ENCODE measurements at regions not wholly inside any gene's neighbourhood (a gene's known extent, or its start where the extent isn't known, plus 50 kb on each side); places are given as distances from the start of the nearest gene placed in this dataset.

DNA sequence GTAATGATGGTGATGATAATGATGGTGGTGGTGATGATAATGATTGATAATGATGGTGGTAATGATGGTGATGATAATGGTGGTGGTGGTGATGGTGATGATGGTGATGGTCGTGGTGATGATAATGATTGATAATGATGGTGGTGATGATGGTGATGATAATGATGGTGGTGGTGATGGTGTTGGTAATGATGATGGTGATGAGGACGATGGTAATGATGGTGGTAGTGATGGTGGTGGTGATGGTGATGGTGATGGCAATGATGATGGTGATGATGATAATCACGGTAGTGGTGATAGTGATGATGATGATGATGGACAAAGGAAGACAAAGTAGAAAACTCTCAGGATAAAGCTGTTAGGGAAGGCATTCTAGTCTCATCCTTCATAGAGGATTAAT lies 310.5 kb downstream of the MSX2 start:
- DNase-seq (ENCODE audit: low spot score) = no peak

DNA sequence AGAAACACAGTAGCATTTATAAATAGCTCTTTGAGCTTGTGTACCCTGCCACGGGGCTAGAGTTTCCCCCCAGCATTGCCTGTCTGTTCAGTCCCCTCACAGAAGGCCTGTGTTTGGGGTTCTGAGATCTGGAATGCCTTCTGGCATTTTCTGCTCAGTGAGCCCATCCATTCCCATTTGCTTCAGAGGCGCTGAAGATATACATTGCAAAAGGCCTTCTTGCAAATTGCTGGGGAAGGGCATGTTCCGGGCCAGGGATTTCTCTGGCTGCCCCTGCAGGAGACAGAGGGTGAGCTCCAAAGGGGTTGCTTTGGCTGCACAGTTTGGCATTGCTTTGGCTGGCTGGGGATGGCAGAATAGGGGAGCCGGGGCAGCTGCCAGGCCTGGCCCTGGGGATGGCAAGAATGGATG lies 308.4 kb downstream of the MSX2 start:
- DNase-seq (ENCODE audit: low spot score) = no peak

DNA sequence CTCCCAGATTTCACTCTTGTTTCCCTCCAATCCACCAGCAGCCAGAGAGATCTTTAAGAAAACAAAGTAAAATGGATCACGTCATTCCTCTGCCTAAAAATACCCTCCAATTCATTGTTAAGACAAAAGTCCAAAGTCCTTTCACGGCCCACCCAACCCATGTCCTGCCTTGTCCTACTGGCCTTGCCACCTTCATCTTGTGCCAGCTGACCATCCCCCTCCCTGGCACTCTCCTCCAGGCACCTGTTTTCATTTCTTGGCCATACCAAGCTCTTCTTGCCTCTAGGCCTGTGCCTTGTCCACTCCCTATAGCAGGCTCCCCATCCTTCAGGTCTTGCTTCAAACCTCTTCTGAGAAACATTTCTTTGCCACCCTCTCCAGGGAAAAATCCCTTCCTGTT lies 307.6 kb downstream of the MSX2 start:
- DNase-seq (ENCODE audit: low spot score) = no peak

DNA sequence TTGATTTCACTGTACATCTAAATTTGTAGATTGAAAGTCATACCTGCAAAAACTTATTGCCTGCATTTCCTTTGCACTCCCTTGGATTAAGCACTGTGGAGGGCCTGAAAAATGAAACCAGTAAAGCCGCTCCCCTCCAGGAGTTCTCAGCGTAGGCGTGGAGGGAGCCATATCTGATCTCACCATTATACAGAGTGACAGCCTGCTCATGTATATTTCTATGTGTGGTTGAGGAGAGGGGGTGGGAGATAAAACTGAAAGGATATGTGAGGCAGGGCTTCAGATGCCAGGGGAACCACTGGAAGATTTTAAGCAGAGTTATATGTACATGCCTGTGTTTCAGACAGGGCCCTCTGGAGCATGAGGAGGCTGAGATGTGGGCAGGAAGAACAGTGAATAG lies 303.0 kb downstream of the MSX2 start:
- DNase-seq (ENCODE audit: low spot score) = no peak

DNA sequence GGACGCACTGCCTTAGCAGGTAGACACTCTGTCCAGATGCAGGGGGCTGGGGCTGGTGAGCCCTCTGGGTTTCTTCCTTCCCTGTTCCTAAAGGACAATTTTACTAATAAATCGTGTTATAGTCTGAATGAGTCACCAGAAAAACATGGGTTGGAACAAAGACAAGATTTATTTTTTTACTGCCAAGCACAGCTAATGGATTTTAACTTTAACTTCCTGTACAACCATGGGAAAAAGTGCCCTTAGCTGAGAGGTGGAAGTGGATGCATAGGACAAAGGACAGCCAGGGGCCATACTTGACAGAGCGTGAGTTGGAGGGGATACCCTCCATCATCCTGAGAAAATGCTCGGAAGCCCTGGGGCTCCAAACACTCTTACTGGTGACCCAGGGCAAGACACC lies 300.7 kb downstream of the MSX2 start:
- no peak for DNase-seq (ENCODE audit: low spot score)

GRCh38 chr5:175021841-175022625 lies 297.7 kb downstream of the MSX2 start:
- DNase-seq (ENCODE audit: low spot score) = no peak

- no peak for DNase-seq (ENCODE audit: low spot score)
Observed at GRCh38 chr5:175021321-175021720, 296.9 kb downstream of the MSX2 start.

- DNase-seq (ENCODE audit: low spot score) = no peak
Observed at GRCh38 chr5:175015028-175015685, 290.8 kb downstream of the MSX2 start.

- DNase-seq (ENCODE audit: low spot score) = no peak
Observed at GRCh38 chr5:175013251-175013650, 288.9 kb downstream of the MSX2 start.

DNA sequence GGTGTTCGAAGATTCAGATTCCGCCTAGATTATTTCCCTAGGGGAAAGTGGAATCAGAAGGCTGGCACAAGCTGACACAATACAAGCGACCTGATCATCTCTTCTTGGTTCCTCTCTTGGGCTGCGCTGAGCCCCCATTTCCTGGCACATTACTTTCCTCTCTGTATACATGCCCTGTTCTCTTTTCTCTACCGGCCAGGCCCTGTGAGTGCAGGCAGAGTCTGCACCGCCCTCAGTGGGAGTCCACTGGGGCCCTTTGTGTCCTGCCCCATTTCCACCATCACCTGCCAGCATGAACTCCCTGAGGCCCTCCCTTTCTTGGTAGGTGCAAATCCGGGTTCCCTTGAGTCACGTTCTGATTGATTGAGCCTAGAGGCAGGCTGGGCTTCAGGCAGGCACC lies 287.9 kb downstream of the MSX2 start:
- no peak for DNase-seq (ENCODE audit: low spot score)

GRCh38 chr5:175003531-175003930 lies 279.1 kb downstream of the MSX2 start:
- no peak for DNase-seq (ENCODE audit: low spot score)

GRCh38 chr5:175001876-175002645 lies 277.7 kb downstream of the MSX2 start:
- no peak for DNase-seq (ENCODE audit: low spot score)

GRCh38 chr5:175001311-175001710 lies 276.9 kb downstream of the MSX2 start:
- DNase-seq (ENCODE audit: low spot score) = no peak

GRCh38 chr5:174999581-174999980 lies 275.2 kb downstream of the MSX2 start:
- no peak for DNase-seq (ENCODE audit: low spot score)

DNA sequence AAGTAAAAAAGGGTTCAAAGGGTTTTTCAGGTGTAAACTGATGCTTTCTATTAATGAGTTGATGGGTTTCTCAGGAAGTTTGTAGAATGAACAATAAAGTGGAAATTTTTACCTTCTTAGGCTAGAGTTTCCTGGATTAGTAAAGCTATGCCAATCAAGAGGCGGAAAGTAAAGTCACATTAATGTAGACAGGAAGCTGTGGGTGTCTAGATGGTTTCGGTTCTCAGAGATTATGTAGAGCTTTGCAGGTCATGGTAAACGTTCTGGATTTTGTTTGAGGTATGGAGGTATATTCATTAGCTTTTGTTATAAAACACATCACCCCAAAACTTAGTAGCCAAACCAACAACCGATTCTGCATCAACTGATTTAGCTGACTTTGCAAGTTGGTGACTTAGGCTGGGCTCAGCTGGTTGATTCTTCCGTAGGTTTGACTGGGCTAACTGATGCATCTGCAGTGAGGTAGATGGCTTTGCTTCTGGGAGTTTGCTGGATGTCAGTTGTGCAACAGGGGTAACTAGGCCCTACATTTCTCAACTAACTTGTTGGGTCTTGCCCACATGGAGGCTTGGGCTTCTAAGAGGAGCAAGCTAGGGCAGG lies 273.8 kb downstream of the MSX2 start:
- no peak for DNase-seq (ENCODE audit: low spot score)

DNA sequence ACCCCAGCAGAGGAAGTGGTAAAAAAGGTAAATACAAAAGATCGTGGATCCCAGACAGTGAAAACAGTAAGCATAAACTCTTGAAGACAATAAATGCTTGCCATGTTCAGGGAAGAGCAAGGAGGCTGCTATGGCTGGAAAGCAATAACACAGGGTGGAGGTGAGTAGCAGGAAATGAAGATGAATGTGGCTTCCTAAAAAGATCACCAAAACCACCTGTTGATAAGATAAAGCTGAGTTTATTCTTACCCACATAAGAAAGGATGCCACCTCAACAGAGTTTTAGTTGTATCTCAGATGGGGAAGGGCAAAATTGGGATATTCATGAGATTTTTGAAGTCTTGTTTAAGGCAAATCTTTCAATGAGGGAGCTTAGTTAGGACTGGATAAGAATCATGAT lies 273.3 kb downstream of the MSX2 start:
- no peak for DNase-seq (ENCODE audit: low spot score)

DNA sequence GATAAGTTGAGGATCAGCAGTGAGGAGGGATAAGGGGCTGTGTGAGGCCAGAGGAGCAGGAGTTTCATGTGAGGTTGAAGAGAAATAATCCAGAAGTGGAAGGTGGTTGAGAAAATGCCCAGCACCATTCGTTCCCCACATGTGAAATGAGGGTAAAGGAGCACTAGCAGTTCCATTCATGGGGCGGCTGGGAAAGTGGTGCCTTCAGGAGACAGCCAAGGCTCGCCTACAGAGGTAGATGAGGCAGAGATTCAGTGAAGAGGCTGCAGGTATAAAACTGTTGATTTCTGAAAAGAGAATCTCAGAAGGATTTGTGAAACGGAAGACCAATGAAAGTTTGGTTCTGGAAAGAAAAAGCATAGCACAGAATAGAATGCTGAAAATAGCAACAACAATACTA lies 272.6 kb downstream of the MSX2 start:
- no peak for DNase-seq (ENCODE audit: low spot score)

- DNase-seq (ENCODE audit: low spot score) = no peak
Observed at GRCh38 chr5:174995827-174996226, 271.4 kb downstream of the MSX2 start.

DNA sequence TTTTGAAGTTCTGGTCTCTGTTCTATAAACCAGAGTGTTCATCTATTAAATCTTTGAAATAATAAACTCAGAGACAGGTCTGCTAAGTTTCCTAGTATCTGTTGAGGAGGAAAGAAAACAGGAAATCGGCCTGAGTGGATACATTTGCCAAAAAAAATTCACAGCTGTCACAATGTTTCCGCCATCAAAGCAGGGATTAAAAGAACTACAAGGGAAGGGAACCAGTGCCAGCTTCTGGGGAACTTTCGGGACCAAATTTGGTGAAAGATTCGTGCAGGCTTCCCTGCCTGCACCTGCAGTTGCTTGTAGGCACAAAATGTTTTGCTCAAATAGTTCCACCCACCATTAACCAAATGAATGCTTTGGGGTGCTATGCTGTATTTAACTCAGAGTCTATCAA lies 267.5 kb downstream of the MSX2 start:
- no peak for DNase-seq (ENCODE audit: low spot score)

GRCh38 chr5:174990909-174991308 lies 266.5 kb downstream of the MSX2 start:
- DNase-seq (ENCODE audit: low spot score) = no peak

DNA sequence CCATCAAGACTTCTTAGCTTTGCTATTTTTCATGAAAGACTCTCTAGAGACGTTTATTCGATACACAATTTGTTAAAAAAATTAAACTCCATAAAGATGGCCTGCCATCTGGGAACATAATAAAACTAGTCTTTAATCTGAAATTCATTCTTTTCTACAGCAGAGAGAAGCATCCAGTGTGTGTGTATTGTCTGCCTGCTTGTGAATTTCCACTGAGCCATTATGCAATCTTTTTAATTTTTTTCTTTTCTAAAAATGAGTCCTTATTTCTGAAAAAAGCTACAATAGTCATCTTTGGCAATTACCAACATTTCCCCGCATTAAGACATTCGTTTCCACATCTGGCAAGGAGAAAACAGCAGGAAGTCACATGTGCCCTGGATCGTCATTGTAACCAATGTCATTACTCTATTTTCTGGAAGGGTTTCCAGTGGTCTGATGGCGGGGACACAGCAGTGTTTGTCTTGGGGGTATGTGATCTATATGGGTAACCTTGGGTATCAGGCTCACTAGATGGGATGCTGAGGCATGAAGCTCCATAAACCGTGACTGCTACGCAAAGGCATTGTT lies 263.1 kb downstream of the MSX2 start:
- DNase-seq (ENCODE audit: low spot score) = no peak

- DNase-seq (ENCODE audit: low spot score) = no peak
Observed at GRCh38 chr5:174984863-174985262, 260.5 kb downstream of the MSX2 start.
